A549 (cell line): ENCODE measurements at regions not wholly inside any gene's neighbourhood (a gene's known extent, or its start where the extent isn't known, plus 50 kb on each side); places are given as distances from the start of the nearest gene placed in this dataset.

ENCODE experiments used
- CBX2 ChIP-seq: fragments of 200-600 bp; sonication (generic); IDR thresholded peaks from 2 replicates; pipeline ENCODE4 v1.6.1; 2016; ENCODE audit warnings: low read depth, mild to moderate bottlenecking, borderline replicate concordance
- CHD2 ChIP-seq: fragments of 150-350 bp; IDR thresholded peaks from 2 replicates; pipeline ENCODE4 v1.6.1; 2014; ENCODE audit warnings: low read length; ENCODE audit not compliant: partially characterized antibody
- CTCF ChIP-seq: fragments of >200 bp; sonication (Bioruptor Twin); formaldehyde crosslinking; IDR thresholded peaks from 3 replicates; pipeline ENCODE4 v1.5.1; 2016
- JUNB ChIP-seq: fragments of >200 bp; sonication (Bioruptor Twin); formaldehyde crosslinking; IDR thresholded peaks from 2 replicates; pipeline ENCODE4 v1.6.1; 2016
- MAX ChIP-seq: IDR thresholded peaks from 2 replicates; pipeline ENCODE4 v1.6.1; 2012
- MAZ ChIP-seq: fragments of 150-350 bp; IDR thresholded peaks from 2 replicates; pipeline ENCODE4 v1.6.1; 2014; ENCODE audit warnings: antibody characterized with exemption, low read depth, low read length, borderline replicate concordance
- NFE2L2 ChIP-seq: fragments of 150-350 bp; conservative IDR thresholded peaks from 2 replicates; pipeline ENCODE4 v1.6.1; 2014; ENCODE audit warnings: low read length
- POLR2A ChIP-seq: IDR thresholded peaks from 2 replicates; pipeline ENCODE4 v1.6.1; 2012; ENCODE audit warnings: mild to moderate bottlenecking, low read length
- SMC3 ChIP-seq: fragments of >200 bp; sonication (Bioruptor Twin); formaldehyde crosslinking; IDR thresholded peaks from 3 replicates; pipeline ENCODE4 v1.6.1; 2018; ENCODE audit warnings: inconsistent platforms
- ZFP36 ChIP-seq: fragments of 450-650 bp; IDR thresholded peaks from 2 replicates; pipeline ENCODE4 v1.6.1; 2014; ENCODE audit warnings: borderline replicate concordance; ENCODE audit not compliant: partially characterized antibody

GRCh38 chr13:105625691-105626090 is 909.8 kb downstream of the EFNB2 start:
- TF ChIP-seq CTCF: no peak
- no peak for TF ChIP-seq MAZ
- no peak for TF ChIP-seq ZFP36
- TF ChIP-seq MAX: no peak
- no peak for TF ChIP-seq CHD2
- TF ChIP-seq SMC3: no peak
- TF ChIP-seq JUNB: no peak
- no peak for TF ChIP-seq POLR2A
- no peak for TF ChIP-seq NFE2L2
- no peak for TF ChIP-seq CBX2
